GM12878 (cell line): ENCODE measurements at regions not wholly inside any gene's neighbourhood (a gene's known extent, or its start where the extent isn't known, plus 50 kb on each side); places are given as distances from the start of the nearest gene placed in this dataset.

Source experiments
- CBX5 ChIP-seq: sonication (generic); IDR thresholded peaks from 2 replicates; pipeline ENCODE4 v1.6.1; 2016; ENCODE audit warnings: low read depth, moderate library complexity, mild to moderate bottlenecking, inconsistent platforms
- CHD1 ChIP-seq: IDR thresholded peaks from 2 replicates; pipeline ENCODE4 v1.6.1; 2012; ENCODE audit warnings: low read depth, low read length, improper control_type of control experiment
- CTCF ChIP-seq, 3 experiments: IDR thresholded peaks in 2 of 3; conservative IDR thresholded peaks in 1 of 3; 2 replicates each; pipeline ENCODE4 v1.5.1; 2011; ENCODE audit warnings: low read depth in 3 of 3, low read length in 3 of 3, mild to moderate bottlenecking in 3 of 3, control low read depth in 2 of 3, moderate library complexity in 2 of 3, inconsistent platforms in 1 of 3, mixed read lengths in 1 of 3; ENCODE audit not compliant: control insufficient read depth in 2 of 3, insufficient read depth in 1 of 3; ENCODE audit errors: extremely low read depth in 1 of 3
- EZH2 ChIP-seq: IDR thresholded peaks from 2 replicates; pipeline ENCODE4 v1.6.1; 2012; ENCODE audit warnings: low read depth, mild to moderate bottlenecking, control low read depth, inconsistent platforms, low read length, borderline replicate concordance; ENCODE audit not compliant: control insufficient read depth
- GABPA ChIP-seq: IDR thresholded peaks from 2 replicates; pipeline ENCODE4 v1.6.1; 2014; ENCODE audit warnings: antibody characterized with exemption, low read depth, mild to moderate bottlenecking, inconsistent platforms
- IRF4 ChIP-seq: IDR thresholded peaks from 2 replicates; pipeline ENCODE4 v1.6.1; 2011; ENCODE audit warnings: low read depth, low read length
- MTA2 ChIP-seq: fragments of 450-650 bp; IDR thresholded peaks from 2 replicates; pipeline ENCODE4 v1.6.1; 2016; ENCODE audit warnings: low read depth, mild to moderate bottlenecking, moderate library complexity
- NFYB ChIP-seq: IDR thresholded peaks from 2 replicates; pipeline ENCODE4 v1.6.1; 2011; ENCODE audit warnings: low read depth, mild to moderate bottlenecking, low read length, improper control_type of control experiment, moderate library complexity; ENCODE audit not compliant: insufficient read depth
- REST ChIP-seq: IDR thresholded peaks from 2 replicates; pipeline ENCODE4 v1.6.1; 2012; ENCODE audit warnings: mild to moderate bottlenecking, low read depth, low read length
- RFX5 ChIP-seq: IDR thresholded peaks from 2 replicates; pipeline ENCODE4 v1.6.1; 2011; ENCODE audit warnings: low read depth, low read length, improper control_type of control experiment
- SIN3A ChIP-seq: IDR thresholded peaks from 2 replicates; pipeline ENCODE4 v1.6.1; 2012; ENCODE audit warnings: low read depth, low read length, improper control_type of control experiment
- SKIL ChIP-seq: fragments of 450-650 bp; IDR thresholded peaks from 2 replicates; pipeline ENCODE4 v1.6.1; 2017; ENCODE audit warnings: mild to moderate bottlenecking, low read depth, inconsistent platforms; ENCODE audit not compliant: poor library complexity, severe bottlenecking
- SMC3 ChIP-seq: IDR thresholded peaks from 2 replicates; pipeline ENCODE4 v1.6.1; 2011; ENCODE audit warnings: low read length, improper control_type of control experiment, borderline replicate concordance
- STAT1 ChIP-seq: fragments of 450-650 bp; conservative IDR thresholded peaks from 2 replicates; pipeline ENCODE4 v1.6.1; 2014; ENCODE audit warnings: antibody characterized with exemption, mild to moderate bottlenecking
- TCF12 ChIP-seq: IDR thresholded peaks from 2 replicates; pipeline ENCODE4 v1.6.1; 2011; ENCODE audit warnings: low read depth, mild to moderate bottlenecking, low read length
- USF2 ChIP-seq: IDR thresholded peaks from 2 replicates; pipeline ENCODE4 v1.6.1; 2011; ENCODE audit warnings: low read depth, low read length, improper control_type of control experiment, borderline replicate concordance
- YBX1 ChIP-seq: fragments of 450-650 bp; IDR thresholded peaks from 2 replicates; pipeline ENCODE4 v1.6.1; 2016; ENCODE audit warnings: antibody characterized with exemption
- ZBTB33 ChIP-seq: fragments of 450-650 bp; IDR thresholded peaks from 2 replicates; pipeline ENCODE4 v1.6.1; 2017; ENCODE audit warnings: mild to moderate bottlenecking
- ZNF207 ChIP-seq: fragments of 450-650 bp; IDR thresholded peaks from 2 replicates; pipeline ENCODE4 v1.6.1; 2014; ENCODE audit warnings: antibody characterized with exemption, mild to moderate bottlenecking, borderline replicate concordance
- ZNF217 ChIP-seq: fragments of 450-650 bp; IDR thresholded peaks from 2 replicates; pipeline ENCODE4 v1.6.1; 2017; ENCODE audit warnings: antibody characterized with exemption, mild to moderate bottlenecking

GRCh38 chr11:95337175-95337957, 106.4 kb upstream of the SESN3 start (continued):
- peak; percentile 55 for TF ChIP-seq MTA2
- TF ChIP-seq CHD1 = no peak
- TF ChIP-seq USF2 = no peak
- TF ChIP-seq GABPA = peak; percentile 54; the same call in 1 of the 2 replicates
- TF ChIP-seq YBX1 = no peak
- TF ChIP-seq NFYB = no peak
- TF ChIP-seq REST = no peak
- no peak for TF ChIP-seq CBX5
- TF ChIP-seq SKIL = no peak
- no peak for TF ChIP-seq STAT1
- no peak for TF ChIP-seq SIN3A
- 0 out of 2 replicates have a peak, but pooled peaks have one; percentile 15 for TF ChIP-seq TCF12
- TF ChIP-seq CTCF (IDR thresholded peaks at IDR 0.05 in 2 of 3, conservative IDR thresholded peaks at IDR 0.05 in 1 of 3; ENCODE audit: control insufficient read depth in 2 of 3, extremely low read depth in 1 of 3, insufficient read depth in 1 of 3, low read depth in 3 of 3, low read length in 3 of 3) = no peak
- no peak for TF ChIP-seq RFX5
- TF ChIP-seq IRF4 = no peak
- no peak for TF ChIP-seq ZNF207
- no peak for TF ChIP-seq EZH2
- 0 out of 2 replicates have a peak, but pooled peaks have one; percentile 3 for TF ChIP-seq SMC3
- no peak for TF ChIP-seq ZBTB33
- no peak for TF ChIP-seq ZNF217
